GM21723 (cell line): ENCODE measurements at regions not wholly inside any gene's neighbourhood (a gene's known extent, or its start where the extent isn't known, plus 50 kb on each side); places are given as distances from the start of the nearest gene placed in this dataset.

Source experiments
- ATAC-seq: cut with Tn5 transposase; IDR thresholded peaks from one replicate; pipeline ENCODE4 v1.9.1; 2021; ENCODE audit warnings: mild to moderate bottlenecking, moderate library complexity; ENCODE audit not compliant: unreplicated experiment

DNA sequence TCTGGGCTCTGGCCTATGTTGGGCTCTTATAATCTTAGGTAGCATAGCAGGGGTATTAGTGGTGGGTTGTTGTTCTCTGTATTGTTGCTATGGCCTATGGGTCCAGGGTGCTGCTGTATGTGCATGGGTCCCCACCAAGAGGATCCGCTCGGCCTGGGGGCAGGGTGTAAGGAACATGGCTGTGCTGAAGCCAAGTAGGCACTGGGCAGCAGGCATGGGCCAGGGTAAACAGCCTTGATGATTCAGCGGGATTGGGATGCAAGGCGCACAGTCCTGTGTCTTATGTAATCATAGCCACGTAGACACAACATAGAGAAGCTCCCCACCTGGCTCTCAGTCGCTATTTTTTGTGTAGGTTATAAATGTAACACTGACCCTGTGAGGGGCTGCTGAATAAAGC, 306.9 kb downstream of the ZPLD1 start:
- ATAC-seq: no peak

DNA sequence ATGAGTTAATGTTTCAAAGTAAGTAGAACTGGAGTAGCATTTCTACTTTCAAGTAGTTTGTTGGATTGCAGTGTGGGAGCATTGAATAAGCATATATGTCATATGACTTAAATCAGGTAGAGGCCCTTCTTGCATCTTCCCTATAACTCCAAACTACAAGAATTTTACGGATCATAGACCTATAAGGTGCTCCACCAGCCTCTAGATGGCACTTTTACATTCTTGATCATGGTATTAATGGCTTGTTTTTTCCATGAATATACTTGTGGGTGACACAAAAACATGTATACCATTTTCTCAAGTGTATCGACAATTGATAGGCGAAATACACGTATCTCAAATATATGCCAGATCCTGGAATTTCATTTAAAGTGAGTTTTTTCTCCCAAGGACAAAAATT, 311.1 kb downstream of the ZPLD1 start:
- no peak for ATAC-seq

DNA sequence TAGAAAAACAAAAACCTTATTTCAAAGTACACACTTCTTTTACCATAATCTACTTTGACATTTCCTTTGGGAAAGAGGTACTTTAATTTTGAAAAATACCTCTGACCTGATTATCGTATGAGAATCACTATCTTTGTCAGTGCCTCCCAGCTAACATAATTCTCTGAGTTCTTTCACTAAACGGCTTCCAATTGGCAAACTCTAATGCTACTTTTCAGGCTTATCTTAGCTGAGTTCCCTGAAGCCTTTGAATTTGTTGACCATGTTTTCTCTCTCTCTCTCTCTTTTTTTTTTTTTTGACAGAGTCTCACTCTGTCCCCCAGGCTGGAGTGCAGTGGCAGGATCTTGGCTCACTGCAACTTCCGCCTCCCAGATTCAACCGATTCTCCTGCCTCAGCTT, 312.8 kb downstream of the ZPLD1 start:
- ATAC-seq: no peak

DNA sequence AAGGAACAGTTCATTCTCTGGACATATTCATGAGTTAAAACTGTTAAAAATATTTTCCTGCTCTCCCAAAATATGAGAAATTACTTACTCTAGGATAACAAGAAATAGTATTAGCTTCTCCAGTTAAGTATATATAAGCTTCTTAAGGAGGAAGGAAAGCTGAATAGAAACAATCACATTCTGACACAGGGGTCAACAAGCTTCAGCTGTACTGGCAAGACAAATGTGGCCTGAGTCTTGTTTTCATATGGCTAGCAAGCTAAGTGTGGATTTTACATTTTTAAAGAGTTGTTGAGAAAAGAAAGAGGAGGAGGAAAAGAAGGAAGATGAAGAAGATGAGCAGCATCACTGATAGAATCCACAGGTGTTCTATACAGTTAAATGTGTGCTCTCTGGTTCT, 313.8 kb downstream of the ZPLD1 start:
- ATAC-seq: no peak

DNA sequence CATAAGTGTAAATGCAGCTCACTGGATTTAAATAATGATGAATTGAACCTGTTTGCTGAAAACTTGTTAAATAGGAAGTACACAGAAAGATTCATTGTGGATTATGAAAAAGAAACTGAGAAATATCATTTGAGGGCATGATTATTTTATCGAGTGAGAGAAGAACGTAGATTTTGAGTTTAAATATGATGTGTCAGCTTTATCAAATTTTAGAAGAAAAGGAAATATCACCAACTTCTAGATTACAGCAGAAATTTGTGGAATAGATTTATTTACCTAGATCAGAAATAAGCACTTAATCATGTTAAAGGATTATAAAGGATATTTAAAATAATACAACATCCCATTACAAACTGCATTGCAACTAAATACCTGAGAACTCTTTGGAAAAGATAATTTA, 315.5 kb downstream of the ZPLD1 start:
- no peak for ATAC-seq

DNA sequence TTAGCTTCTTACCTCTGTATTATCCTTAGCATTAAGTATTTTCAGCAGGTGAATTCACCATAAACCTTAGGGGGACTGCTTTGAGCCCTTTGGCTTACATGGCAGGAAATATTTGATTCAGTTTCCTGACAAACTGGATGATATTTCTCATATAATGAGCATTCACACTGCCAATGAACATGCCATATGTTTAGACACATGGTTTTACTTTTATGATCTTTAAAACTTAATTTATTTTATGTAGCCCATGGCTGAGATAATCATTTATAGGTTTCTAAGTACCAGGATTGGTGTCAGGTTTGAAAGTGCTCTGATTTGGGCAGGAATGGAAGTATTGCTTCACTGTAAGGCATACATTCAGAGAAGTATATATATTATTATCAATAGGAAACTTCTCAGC, 319.1 kb downstream of the ZPLD1 start:
- ATAC-seq: no peak

DNA sequence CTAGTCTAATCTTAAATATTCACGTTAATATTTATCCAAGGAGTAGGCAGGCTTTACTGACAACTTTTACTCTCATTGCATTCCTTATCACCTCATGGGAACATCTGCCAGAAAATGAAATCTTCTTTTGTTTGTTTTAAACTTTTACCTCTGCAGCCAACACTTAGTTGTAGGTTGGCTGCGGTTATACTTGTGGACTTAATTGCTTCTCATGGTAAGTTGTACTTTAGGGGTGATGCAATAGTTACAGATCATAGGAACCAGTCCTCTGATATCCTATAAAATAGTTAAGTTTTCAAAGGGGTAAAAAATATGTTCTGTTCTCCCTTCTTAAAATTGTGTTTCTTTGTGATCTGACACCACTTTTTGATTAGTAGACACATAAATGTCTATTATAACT, 321.9 kb downstream of the ZPLD1 start:
- ATAC-seq: no peak

DNA sequence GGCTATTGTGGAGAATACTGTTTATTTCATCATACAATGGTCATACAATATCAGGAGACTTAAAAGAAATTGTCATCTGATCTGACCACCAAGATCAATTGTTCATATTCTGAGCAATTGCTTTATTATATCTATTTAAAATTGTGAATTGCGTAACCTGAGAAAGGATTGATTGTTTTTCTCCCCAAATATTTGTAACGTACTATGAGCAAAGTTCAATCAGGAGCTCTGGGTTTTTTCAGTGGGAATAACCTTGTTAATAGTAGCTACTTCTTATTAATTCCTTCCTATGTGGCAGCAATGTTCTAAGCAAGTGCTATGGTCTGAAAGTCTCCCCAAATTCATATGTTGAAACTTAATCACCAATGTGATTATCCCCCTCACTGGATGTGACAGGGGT, 323.1 kb downstream of the ZPLD1 start:
- ATAC-seq: no peak

DNA sequence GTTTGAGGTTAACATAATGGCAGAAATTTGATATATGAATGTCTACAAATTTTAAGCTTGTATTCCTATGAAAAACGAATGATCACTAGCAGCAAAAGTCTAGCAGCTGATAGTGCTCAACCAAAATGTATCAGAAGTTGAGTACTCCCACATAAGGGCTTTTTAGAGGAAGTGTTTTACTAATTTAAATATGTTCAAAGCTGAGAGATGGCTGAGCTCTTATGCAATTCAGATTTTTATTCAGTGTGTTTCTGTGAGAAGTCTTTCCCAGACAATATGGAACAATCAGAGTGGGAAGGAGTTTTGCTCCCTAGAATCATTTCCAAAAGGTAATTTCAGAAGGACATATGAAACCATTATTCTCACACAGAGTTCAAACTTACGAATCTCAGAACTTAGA, 327.0 kb downstream of the ZPLD1 start:
- no peak for ATAC-seq

DNA sequence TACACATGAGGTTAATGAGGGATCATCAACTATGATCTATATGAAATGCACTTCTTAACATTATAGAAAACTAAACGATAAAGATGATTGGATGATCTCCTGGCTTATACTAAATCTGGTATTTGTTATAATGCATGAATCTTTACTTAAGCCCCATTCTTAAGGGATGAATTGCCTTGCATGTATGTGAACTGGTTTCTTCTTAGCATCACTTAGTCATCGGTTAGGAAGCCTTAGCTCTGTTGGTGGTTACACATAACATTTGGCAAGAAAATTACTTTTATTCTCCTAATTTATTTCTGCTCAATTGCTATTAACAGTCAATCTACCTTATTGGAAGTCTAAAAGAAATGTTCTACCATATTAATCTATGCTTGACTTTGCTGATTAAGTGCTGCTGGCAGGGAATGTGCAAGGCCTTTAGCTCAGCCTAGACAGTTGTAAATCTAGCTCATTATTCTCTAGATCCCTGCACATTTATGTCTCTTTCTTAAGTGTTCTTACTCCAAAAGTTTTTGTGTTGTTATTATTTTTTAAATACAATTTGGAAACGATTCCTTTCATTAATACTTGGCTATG, 356.0 kb downstream of the ZPLD1 start:
- no peak for ATAC-seq

DNA sequence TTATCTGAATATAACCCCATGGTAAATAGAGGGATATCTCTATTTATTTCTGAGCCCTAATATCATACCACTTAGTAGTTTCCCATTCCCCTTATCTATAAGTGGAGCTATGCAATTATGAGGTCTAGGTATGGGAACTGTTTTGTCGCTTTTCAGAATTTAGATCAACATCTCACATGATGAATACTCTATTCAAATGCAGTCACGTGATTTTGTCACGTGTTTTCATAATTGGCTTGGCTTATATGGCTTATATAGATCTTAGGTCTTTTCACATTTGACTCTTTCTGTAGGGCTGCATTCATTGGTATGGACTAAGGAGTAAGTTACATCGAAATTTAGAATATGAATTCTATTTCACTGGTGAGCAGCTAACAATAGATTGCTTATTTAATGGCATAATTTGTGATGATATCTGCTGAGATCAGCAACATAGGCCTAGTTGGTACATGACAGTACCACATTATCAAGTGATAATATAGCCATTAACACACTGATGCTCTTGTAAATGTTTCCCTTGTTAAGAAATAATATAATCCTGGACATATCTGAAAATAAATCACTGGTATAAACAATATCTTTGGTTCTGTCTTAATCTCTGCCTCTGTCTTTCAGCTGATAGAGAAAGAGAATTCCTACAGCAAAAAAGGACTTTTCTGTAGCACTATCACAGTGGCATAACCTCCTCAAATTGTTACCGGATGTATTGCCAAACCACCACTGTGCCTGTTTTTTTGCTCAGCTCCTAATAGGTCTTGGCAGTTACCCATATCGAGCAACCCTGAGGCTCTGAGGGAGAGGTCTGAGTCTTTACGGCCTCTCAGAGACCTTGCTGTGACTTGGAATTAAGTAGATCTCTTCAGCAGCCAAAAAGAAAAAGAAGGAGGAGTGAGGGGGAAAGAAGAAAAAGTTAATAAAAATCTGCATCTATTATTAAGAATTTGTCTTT, 357.1 kb downstream of the ZPLD1 start:
- ATAC-seq: no peak

DNA sequence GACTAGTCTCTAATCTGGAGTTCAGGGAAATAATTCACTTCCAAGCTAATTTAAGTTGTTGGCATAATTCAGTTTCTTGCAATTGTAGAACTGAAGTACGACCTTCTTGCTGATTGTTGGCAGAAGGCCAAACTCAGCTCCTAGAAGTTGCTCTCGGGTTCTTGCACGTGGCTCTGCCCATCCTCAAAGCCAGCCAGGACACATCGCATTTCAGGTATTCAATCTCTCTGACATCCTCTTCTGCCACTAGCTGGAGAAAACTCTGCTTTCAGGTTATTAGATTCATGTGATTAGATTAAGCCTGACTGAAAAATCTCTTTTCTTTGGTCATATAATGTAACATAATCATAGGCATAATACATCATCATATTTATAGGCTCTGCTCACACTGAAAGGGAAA, 362.0 kb downstream of the ZPLD1 start:
- no peak for ATAC-seq

DNA sequence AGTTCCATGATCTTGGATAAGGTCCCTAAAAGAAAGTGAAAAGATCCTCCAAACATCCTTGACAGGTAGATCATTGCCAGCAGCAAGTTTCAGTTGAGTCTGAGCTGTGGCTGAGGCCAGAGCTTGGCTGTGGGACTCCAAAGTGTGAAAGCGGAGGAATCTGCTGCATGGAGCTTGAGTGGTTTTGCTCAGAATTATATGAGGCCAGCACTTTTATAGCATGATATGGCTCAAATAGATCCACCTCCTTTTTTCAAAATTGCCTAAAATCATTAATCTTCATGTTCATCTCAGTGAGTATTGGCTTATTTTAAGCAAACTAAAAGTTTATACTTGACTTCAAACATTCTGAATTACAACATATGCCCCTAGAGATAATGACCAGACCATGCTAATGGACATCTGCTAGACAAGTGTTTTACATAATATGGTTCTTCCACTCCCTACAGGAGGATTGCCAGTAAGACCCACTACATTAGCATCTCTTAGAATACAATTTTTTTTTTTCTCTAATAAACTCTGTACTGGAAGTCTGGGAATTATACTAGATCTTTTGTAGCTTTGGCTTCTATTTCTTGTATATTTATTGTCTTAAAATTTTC, 368.1 kb downstream of the ZPLD1 start:
- ATAC-seq: no peak

DNA sequence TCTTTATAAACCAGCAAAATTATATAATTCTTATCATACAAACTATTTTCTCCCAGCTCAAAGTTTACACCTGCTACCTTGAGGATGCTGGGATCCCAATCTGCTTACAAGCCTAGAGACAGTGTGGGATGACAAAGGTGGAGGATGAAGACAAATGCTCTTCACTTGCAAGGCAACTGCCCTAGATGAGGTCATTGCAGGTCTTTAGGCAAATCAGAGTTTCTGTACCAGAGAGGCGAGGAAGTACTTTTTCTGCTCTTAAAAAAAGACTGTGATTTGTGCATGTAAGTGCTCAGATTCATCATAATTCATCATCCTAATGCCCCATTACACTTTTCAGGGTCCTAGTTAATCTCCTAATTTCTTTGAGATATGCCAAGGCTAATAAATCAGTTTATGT, 376.1 kb downstream of the ZPLD1 start:
- ATAC-seq: no peak

DNA sequence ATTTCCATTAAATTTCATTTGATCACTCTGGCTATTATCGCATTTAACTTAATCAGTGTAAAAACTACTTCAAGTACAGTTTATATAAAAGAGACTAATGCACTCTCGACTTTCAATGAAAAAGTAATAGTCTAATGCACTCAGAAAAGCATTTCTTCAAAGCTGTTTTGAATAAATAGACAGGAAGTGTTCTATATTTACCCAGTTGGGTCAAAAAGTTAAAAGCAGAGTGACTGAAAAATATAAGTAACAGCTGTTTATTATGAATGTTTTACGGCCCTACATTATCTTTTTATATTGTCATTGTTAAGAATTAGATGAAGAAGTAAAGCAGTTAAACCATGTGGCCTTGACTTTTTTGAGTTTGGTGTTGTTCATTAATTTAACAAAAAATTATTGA, 391.8 kb downstream of the ZPLD1 start:
- no peak for ATAC-seq

DNA sequence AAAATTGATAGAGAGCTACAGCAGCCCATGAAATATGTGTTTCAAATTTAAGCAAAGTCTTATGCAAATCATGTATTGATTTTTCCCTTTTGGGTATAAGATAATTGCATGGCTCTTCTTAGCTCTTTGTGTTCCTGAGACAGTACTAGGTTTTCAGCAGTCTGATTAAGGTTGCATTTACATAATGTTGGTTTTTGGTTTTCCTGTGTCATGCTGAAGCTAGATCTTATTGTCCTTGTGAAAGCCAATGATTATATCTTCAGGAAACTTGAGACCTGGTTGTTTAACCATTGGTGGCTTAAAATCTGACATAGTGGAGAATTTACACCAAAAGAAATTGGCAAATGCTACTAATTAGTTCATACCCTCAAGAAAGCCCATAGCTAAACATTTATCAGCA, 392.6 kb downstream of the ZPLD1 start:
- no peak for ATAC-seq

DNA sequence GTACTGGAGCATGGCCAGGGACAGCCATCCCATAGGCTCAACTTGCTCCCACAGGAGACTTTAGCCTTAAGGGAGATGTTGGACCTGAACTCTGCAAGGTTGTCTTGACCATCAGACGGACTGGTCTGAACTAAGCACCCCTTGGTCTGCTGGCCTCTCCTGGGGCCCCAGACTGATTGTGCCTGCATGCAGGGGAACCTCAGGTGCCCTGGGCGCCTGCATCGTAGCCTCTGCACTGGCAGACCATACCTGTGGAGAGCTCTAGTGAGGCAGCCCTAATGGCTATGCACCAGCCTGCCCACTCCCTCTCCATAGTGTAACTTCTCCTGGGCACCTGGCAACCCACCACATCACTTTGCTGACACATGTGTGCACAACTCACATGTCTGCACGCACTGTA, 395.6 kb downstream of the ZPLD1 start:
- no peak for ATAC-seq

DNA sequence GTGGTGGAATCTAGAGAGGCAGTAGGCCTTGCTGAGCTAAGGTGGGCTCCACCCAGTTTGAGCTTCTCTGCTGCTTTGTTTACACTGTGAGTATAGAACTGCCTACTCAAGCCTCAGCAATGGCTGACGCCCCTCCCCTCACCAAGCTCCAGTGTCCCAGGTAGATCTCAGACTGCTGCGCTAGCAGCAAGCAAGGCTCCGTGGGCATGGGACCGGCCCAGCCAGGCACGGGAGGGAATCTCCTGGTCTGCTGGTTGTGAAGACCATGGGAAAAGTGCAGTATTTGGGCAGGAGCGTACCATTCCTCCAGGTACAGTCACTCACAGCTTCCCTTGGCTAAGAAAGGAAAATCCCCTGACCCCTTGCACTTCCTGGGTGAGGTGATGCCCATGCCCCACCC, 407.1 kb downstream of the ZPLD1 start:
- no peak for ATAC-seq

DNA sequence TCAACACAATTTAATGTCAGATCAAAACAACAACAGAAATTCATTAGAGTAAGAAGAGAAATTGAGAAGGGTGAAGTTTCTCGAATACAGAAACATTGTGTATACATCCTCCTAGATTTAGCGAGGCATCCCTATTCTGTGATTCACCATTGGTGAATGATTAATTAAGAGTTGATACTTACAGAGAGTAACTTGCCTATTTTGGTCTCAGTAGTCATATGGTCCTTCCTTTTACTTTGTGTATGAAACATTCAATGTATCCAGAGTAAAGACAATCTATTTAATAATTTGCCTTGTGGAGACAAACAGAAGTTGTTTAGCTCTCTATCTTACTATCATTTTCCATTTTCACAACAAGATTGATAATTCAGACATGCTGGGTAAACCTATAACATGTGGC, 432.0 kb downstream of the ZPLD1 start:
- ATAC-seq: no peak

DNA sequence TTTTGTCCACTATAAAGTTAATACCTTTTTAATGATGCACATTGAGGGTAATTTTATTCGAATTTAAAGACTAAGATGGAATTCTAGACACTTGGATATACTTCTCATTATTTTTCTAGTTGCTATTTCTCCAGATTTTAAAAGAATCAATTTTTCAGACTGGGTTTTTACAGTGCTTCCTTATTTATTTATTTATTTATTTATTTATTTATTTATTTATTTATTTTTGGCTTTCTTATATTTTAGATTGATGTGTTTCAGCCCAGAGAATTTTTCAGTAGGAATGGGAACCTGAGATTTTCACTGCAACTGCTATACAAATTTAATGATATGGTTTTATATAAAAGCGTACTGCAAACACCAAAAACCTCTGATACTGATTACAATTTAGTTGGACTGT, 448.7 kb downstream of the ZPLD1 start:
- no peak for ATAC-seq

DNA sequence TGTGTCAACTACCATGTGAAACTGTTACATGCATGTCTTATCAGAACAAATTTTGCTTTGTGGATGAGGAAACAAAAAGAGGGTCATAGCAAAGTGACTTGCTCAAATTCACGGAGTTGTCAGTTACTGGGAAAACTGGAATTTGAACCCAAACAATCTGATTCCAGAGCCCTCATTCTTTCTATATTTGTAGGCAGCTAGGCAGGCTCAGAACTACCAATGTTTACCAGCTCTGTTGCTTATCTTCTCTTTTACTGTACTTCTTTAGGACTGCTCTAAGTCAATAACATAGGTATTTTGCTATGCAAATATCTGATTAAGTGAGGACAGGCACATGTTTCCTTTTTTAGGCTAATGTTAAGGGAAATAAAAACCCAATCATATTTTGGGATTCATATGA, 450.5 kb downstream of the ZPLD1 start:
- ATAC-seq: no peak

DNA sequence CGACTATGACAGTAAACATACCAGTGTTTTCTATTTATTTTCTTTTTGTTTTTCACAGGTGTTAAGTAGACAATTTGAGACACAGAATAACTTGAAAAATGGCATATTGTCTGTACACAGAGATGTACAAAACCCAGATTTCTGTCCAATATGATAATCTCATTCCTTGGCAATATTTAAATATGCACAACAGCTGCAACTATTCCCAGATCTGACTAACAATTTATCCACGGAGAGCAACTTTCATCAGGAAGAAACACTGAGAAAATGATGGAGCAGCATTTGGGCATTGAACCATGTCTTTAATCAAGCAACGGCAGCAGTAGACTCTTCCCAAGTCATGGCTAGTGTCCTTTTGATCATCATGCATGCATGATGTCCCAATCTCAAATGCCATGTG, 452.6 kb downstream of the ZPLD1 start:
- ATAC-seq: no peak
